H1 (cell line): ENCODE measurements at regions not wholly inside any gene's neighbourhood (a gene's known extent, or its start where the extent isn't known, plus 50 kb on each side); places are given as distances from the start of the nearest gene placed in this dataset.

ENCODE experiments used
- CTCF ChIA-PET: fragments of 300-600 bp; sonication (Branson Sonifier 250); formaldehyde crosslinking; loops from one replicate; lab custom pipeline; 2021; ENCODE audit not compliant: partially characterized antibody; lab: Charles Lee
- POLR2A ChIA-PET: fragments of 300-600 bp; sonication (Branson Sonifier 250); formaldehyde crosslinking; loops from one replicate; lab custom pipeline; 2021; ENCODE audit warnings: inconsistent platforms; ENCODE audit not compliant: partially characterized antibody; lab: Charles Lee
- DNase-seq, 2 experiments: peaks; one replicate each; pipeline versions ENCODE4 v3.0.0 to v3.0.0-alpha.2; 2010 to 2022; ENCODE audit warnings: low spot score in 2 of 2, low read depth in 1 of 2, mixed read lengths in 1 of 2
- FAIRE-seq: peaks from 2 replicates; lab custom pipeline; 2011; peaks lifted over from hg19 to GRCh38; lab: Jason Lieb, UNC
- H2AFZ ChIP-seq: 2 replicates; pipeline ENCODE4 v1.8.1; 2012; ENCODE audit warnings: low read length, inconsistent platforms
- H2AK5ac ChIP-seq: 2 replicates; pipeline ENCODE4 v1.6.1; 2013; ENCODE audit warnings: low read depth, low read length
- H2BK120ac ChIP-seq: replicated peaks from 2 replicates; pipeline ENCODE3; 2013; ENCODE audit warnings: low read depth, low read length, inconsistent platforms
- H2BK12ac ChIP-seq: 2 replicates; pipeline ENCODE4 v1.6.1; 2013; ENCODE audit warnings: low read depth, low read length
- H2BK15ac ChIP-seq: 2 replicates; pipeline ENCODE4 v1.6.1; 2013; ENCODE audit warnings: low read length
- H2BK20ac ChIP-seq: 2 replicates; pipeline ENCODE4 v1.6.1; 2013; ENCODE audit warnings: low read length
- H2BK5ac ChIP-seq: 2 replicates; pipeline ENCODE4 v1.6.1; 2013; ENCODE audit warnings: low read depth, low read length
- H3K14ac ChIP-seq: 2 replicates; pipeline ENCODE4 v1.6.1; 2013; ENCODE audit warnings: inconsistent platforms; ENCODE audit not compliant: insufficient read length
- H3K18ac ChIP-seq: 2 replicates; pipeline ENCODE4 v1.6.1; 2013; ENCODE audit warnings: low read length; ENCODE audit errors: extremely low read depth
- H3K23ac ChIP-seq: 2 replicates; pipeline ENCODE4 v1.6.1; 2013; ENCODE audit warnings: inconsistent platforms; ENCODE audit not compliant: insufficient read length
- H3K23me2 ChIP-seq: 2 replicates; pipeline ENCODE4 v1.6.1; 2013; ENCODE audit warnings: low read depth, low read length
- H3K27ac ChIP-seq: 2 replicates; pipeline ENCODE4 v1.6.1; 2011; ENCODE audit warnings: low read depth, low read length, inconsistent platforms
- H3K27me3 ChIP-seq, 4 experiments: replicated peaks in 1 of 4; 1 replicate in 1 of 4; 2 replicates in 3 of 4; pipeline versions ENCODE4 v1.6.1 to v1.8.1; 2011 to 2013; ENCODE audit warnings: low read length in 3 of 4, mild to moderate bottlenecking in 3 of 4, inconsistent platforms in 2 of 4, mixed read lengths in 2 of 4, moderate library complexity in 1 of 4; ENCODE audit not compliant: control insufficient read depth in 3 of 4, insufficient read depth in 3 of 4; ENCODE audit errors: extremely low read depth in 1 of 4
- H3K36me3 ChIP-seq, 4 experiments: 2 replicates each; pipeline versions ENCODE4 v1.6.1 to v1.8.1; 2011 to 2013; ENCODE audit warnings: mild to moderate bottlenecking in 4 of 4, low read length in 3 of 4, moderate library complexity in 2 of 4, control low read depth in 1 of 4, inconsistent platforms in 1 of 4; ENCODE audit not compliant: insufficient read depth in 4 of 4, control insufficient read depth in 2 of 4
- H3K4ac ChIP-seq: replicated peaks from 2 replicates; pipeline ENCODE3; 2013; ENCODE audit warnings: low read length, low read depth, mixed read lengths, inconsistent platforms; ENCODE audit not compliant: insufficient read length
- H3K4me1 ChIP-seq, 4 experiments: replicated peaks in 1 of 4; 1 replicate in 1 of 4; 2 replicates in 3 of 4; pipeline versions ENCODE4 v1.6.1 to v1.8.1; 2011 to 2013; ENCODE audit warnings: low read length in 3 of 4, inconsistent platforms in 2 of 4, mixed read lengths in 1 of 4; ENCODE audit not compliant: insufficient read depth in 4 of 4, control insufficient read depth in 3 of 4
- H3K4me2 ChIP-seq, 2 experiments: 2 replicates each; pipeline versions ENCODE4 v1.6.1 to v1.8.1; 2011 to 2013; ENCODE audit warnings: low read depth in 2 of 2, low read length in 2 of 2, control low read depth in 1 of 2, inconsistent platforms in 1 of 2, mild to moderate bottlenecking in 1 of 2; ENCODE audit not compliant: insufficient read depth in 1 of 2
- H3K4me3 ChIP-seq, 4 experiments: fragments of 200-600, 300-600 bp in 1 of 4; sonication (generic), shearing (Covaris generic), sonication (Bioruptor Twin) in 1 of 4; 2 replicates each; pipeline versions ENCODE4 v1.5.1 to v1.8.1; 2011 to 2016; ENCODE audit warnings: low read length in 4 of 4, low read depth in 3 of 4, control low read depth in 2 of 4, inconsistent platforms in 2 of 4, mild to moderate bottlenecking in 2 of 4, mixed read lengths in 1 of 4, moderate library complexity in 1 of 4; ENCODE audit not compliant: insufficient read depth in 2 of 4; ENCODE audit errors: extremely low read depth in 1 of 4
- H3K56ac ChIP-seq: replicated peaks from 2 replicates; pipeline ENCODE3; 2013; ENCODE audit warnings: low read depth, mild to moderate bottlenecking, mixed read lengths, low read length, inconsistent platforms; ENCODE audit not compliant: insufficient read length
- H3K79me1 ChIP-seq: 2 replicates; pipeline ENCODE4 v1.6.1; 2013; ENCODE audit warnings: low read depth, low read length, control low read depth
- H3K79me2 ChIP-seq, 2 experiments: 2 replicates each; pipeline versions ENCODE4 v1.6.1 to v1.8.1; 2012 to 2013; ENCODE audit warnings: low read length in 2 of 2, mild to moderate bottlenecking in 2 of 2, inconsistent platforms in 1 of 2; ENCODE audit not compliant: insufficient read depth in 2 of 2, control insufficient read depth in 1 of 2
- H3K9ac ChIP-seq, 4 experiments: replicated peaks in 1 of 4; 1 replicate in 1 of 4; 2 replicates in 3 of 4; pipeline versions ENCODE4 v1.6.1 to v1.8.1; 2011 to 2013; ENCODE audit warnings: low read depth in 3 of 4, low read length in 3 of 4, control low read depth in 2 of 4, mild to moderate bottlenecking in 2 of 4, moderate library complexity in 2 of 4, inconsistent platforms in 1 of 4; ENCODE audit errors: extremely low read depth in 1 of 4
- H3K9me3 ChIP-seq, 2 experiments: 2 replicates each; pipeline versions ENCODE4 v1.6.1 to v1.8.1; 2012 to 2013; ENCODE audit warnings: mild to moderate bottlenecking in 2 of 2, moderate library complexity in 2 of 2, control low read depth in 1 of 2, inconsistent platforms in 1 of 2, low read depth in 1 of 2, low read length in 1 of 2, mixed read lengths in 1 of 2; ENCODE audit not compliant: insufficient read depth in 2 of 2
- H4K20me1 ChIP-seq, 2 experiments: replicated peaks in 1 of 2; 2 replicates each; pipeline versions ENCODE3 to v1.8.1; 2011 to 2013; ENCODE audit warnings: inconsistent platforms in 2 of 2, low read length in 2 of 2, mild to moderate bottlenecking in 1 of 2; ENCODE audit not compliant: insufficient read depth in 2 of 2, control insufficient read depth in 1 of 2
- H4K5ac ChIP-seq: 2 replicates; pipeline ENCODE4 v1.6.1; 2013; ENCODE audit warnings: low read length, low read depth, mixed read lengths, inconsistent platforms; ENCODE audit not compliant: insufficient read length
- H4K8ac ChIP-seq: 2 replicates; pipeline ENCODE4 v1.8.0; 2013; ENCODE audit warnings: mild to moderate bottlenecking, moderate library complexity, low read length, inconsistent platforms; ENCODE audit not compliant: insufficient read depth; ENCODE audit errors: extremely low read depth
- H4K91ac ChIP-seq: replicated peaks from 2 replicates; pipeline ENCODE3; 2013; ENCODE audit warnings: low read length, mixed read lengths, inconsistent platforms; ENCODE audit not compliant: insufficient read length
- ASH2L ChIP-seq: fragments of 200-600, 300-600 bp; sonication (generic); IDR thresholded peaks from one replicate; pipeline ENCODE4 v1.7.1; 2017; ENCODE audit warnings: low read length
- ATF2 ChIP-seq: IDR thresholded peaks from 2 replicates; pipeline ENCODE4 v1.6.1; 2012; ENCODE audit warnings: low read length, inconsistent platforms
- CBX5 ChIP-seq: fragments of 300-800, 300-1000 bp; sonication (generic); IDR thresholded peaks from 2 replicates; pipeline ENCODE4 v1.7.1; 2016; ENCODE audit warnings: antibody characterized with exemption, low read length, low read depth
- E2F6 ChIP-seq: IDR thresholded peaks from 2 replicates; pipeline ENCODE4 v1.6.1; 2012; ENCODE audit warnings: inconsistent platforms
- HDAC2 ChIP-seq, 2 experiments: fragments of 300-600 bp in 1 of 2; sonication (generic) in 1 of 2; IDR thresholded peaks; 2 replicates each; pipeline ENCODE4 v1.6.1; 2011 to 2012; ENCODE audit warnings: low read depth in 2 of 2, low read length in 2 of 2, mild to moderate bottlenecking in 2 of 2, moderate library complexity in 2 of 2, borderline replicate concordance in 1 of 2, inconsistent platforms in 1 of 2
- HDAC6 ChIP-seq: IDR thresholded peaks from one replicate; pipeline ENCODE4 v1.7.1; 2012; ENCODE audit warnings: low read depth, mild to moderate bottlenecking, inconsistent platforms, low read length, moderate library complexity
- MAX ChIP-seq: IDR thresholded peaks from 2 replicates; pipeline ENCODE4 v1.6.1; 2012; ENCODE audit warnings: inconsistent platforms
- RAD21 ChIP-seq, 2 experiments: IDR thresholded peaks in 1 of 2; conservative IDR thresholded peaks in 1 of 2; 2 replicates each; pipeline ENCODE4 v1.6.1; 2011; ENCODE audit warnings: low read depth in 2 of 2, low read length in 2 of 2, improper control_type of control experiment in 1 of 2, inconsistent platforms in 1 of 2, mild to moderate bottlenecking in 1 of 2, moderate library complexity in 1 of 2
- SIN3A ChIP-seq, 2 experiments: IDR thresholded peaks in 1 of 2; conservative IDR thresholded peaks in 1 of 2; 2 replicates each; pipeline ENCODE4 v1.6.1; 2011 to 2012; ENCODE audit warnings: low read length in 2 of 2, improper control_type of control experiment in 1 of 2, low read depth in 1 of 2, mild to moderate bottlenecking in 1 of 2
- SP4 ChIP-seq: IDR thresholded peaks from 2 replicates; pipeline ENCODE4 v1.6.1; 2012; ENCODE audit warnings: low read length, inconsistent platforms
- SUZ12 ChIP-seq: fragments of 200-600 bp; sonication (generic); IDR thresholded peaks from 2 replicates; pipeline ENCODE4 v1.6.1; 2012; ENCODE audit warnings: mild to moderate bottlenecking, inconsistent platforms, low read length, moderate library complexity, mixed read lengths
- WGBS, 2 experiments: shearing (Covaris generic) in 1 of 2; methylation state at CpG; one replicate each; pipeline versions ENCODE4 v1.1.6 to v1.1.7; 2013 to 2015; ENCODE audit warnings: low lambda C conversion rate in 2 of 2, mixed read lengths in 2 of 2, inconsistent platforms in 1 of 2, low coverage in 1 of 2, missing lambda C conversion rate in 1 of 2; ENCODE audit not compliant: insufficient replicate concordance in 2 of 2, insufficient coverage in 1 of 2, insufficient read length in 1 of 2; ENCODE audit errors: extremely low coverage in 1 of 2, missing lambda C conversion rate in 1 of 2; 5-methylcytosine and 5-hydroxymethylcytosine counted together

GRCh38 chr1:78436961-78437360 lies 53.8 kb upstream of the PTGFR start:
- Histone ChIP-seq H3K79me1 (no peaks in the 10 kb centered on the region), H3K23ac (no peak overlapping the region), H2BK15ac (no peak overlapping the region), H2BK20ac (no peak overlapping the region), H3K4ac (no peak overlapping the region), H3K36me3 (no peaks in the 10 kb centered on the region; a peak in 1 of 8 replicates), H3K27ac (no peak overlapping the region), H3K9ac (no peak overlapping the region), H3K4me2 (no peak overlapping the region), H3K14ac (no peak overlapping the region), H2BK12ac (no peak overlapping the region), H3K23me2 (no peaks in the 10 kb centered on the region), H4K5ac (no peak overlapping the region), H3K9me3 (peaks cover 0 to 3% of the 10 kb centered on the region in 2 experiments; a peak in 1 of 4 replicates), H2BK120ac (no peak overlapping the region), H4K91ac (no peak overlapping the region), H3K27me3 (no peaks in the 10 kb centered on the region), H3K18ac (no peak overlapping the region), H3K56ac (no peak overlapping the region), H2AK5ac (no peak overlapping the region), H4K8ac (no peak overlapping the region), H2AFZ (no peak overlapping the region), H3K4me1 (no peaks in the 10 kb centered on the region), H3K4me3 (no peak overlapping the region), H2BK5ac (no peak overlapping the region), H4K20me1 (no peaks in the 10 kb centered on the region), H3K79me2 (no peaks in the 10 kb centered on the region)
- FAIRE-seq (no peak), DNase-seq (no peak)
- CTCF ChIA-PET: interaction anchor here (0.7 to 2.0 kb wide), 7 partner anchors 14 to 237 kb away, joined by 3 to 8 read pairs (median 3); no protein-coding TSS in a partner anchor
- WGBS, 2 experiments: 100% methylated on average over 1 of the region's 1 CpG; no CpG with 5 or more reads in 1 of the 2 experiments
- POLR2A ChIA-PET: no interaction called here
- TF ChIP-seq SUZ12 (no peak), HDAC2 (IDR thresholded peaks at IDR 0.05; ENCODE audit: borderline replicate concordance in 1 of 2, low read depth in 2 of 2, low read length in 2 of 2) (no peak), RAD21 (IDR thresholded peaks at IDR 0.05 in 1 of 2, conservative IDR thresholded peaks at IDR 0.05 in 1 of 2; ENCODE audit: low read depth in 2 of 2, low read length in 2 of 2) (no peak), MAX (no peak), CBX5 (no peak), ASH2L (no peak), SP4 (no peak), HDAC6 (no peak), ATF2 (no peak), SIN3A (conservative IDR thresholded peaks at IDR 0.05 in 1 of 2, IDR thresholded peaks at IDR 0.05 in 1 of 2; ENCODE audit: low read depth in 1 of 2, low read length in 2 of 2) (no peak), E2F6 (no peak)
